Brain microvascular endothelial cell (primary cell): ENCODE measurements at regions not wholly inside any gene's neighbourhood (a gene's known extent, or its start where the extent isn't known, plus 50 kb on each side); places are given as distances from the start of the nearest gene placed in this dataset.

Source experiments
- DNase-seq: peaks from one replicate; pipeline ENCODE4 v3.0.0-alpha.2; 2020
- H3K27ac ChIP-seq: fragments of 250-450 bp; sonication (Bioruptor Pico); 2 replicates; pipeline ENCODE4 v1.5.1; 2020; ENCODE audit warnings: mild to moderate bottlenecking, moderate library complexity
- H3K27me3 ChIP-seq: fragments of 250-450 bp; sonication (Bioruptor Pico); replicated peaks from 2 replicates; pipeline ENCODE4 v1.5.1; 2020; ENCODE audit warnings: mild to moderate bottlenecking
- H3K36me3 ChIP-seq: fragments of 250-450 bp; sonication (Bioruptor Pico); replicated peaks from 2 replicates; pipeline ENCODE4 v1.5.1; 2020; ENCODE audit warnings: mild to moderate bottlenecking
- H3K4me3 ChIP-seq: 2 replicates; pipeline ENCODE4 v1.5.1; 2011; ENCODE audit warnings: low read depth, mild to moderate bottlenecking, control low read depth, low read length, moderate library complexity
- in situ Hi-C: cut with HindIII; loops from 2 replicates; pipeline ENCODE4 v1.10.0; 2017; ENCODE audit warnings: low sequenced_read_pairs, low pct_ligation_motif_present
- TF ChIP-seq, protein P1 (sequence below): IDR thresholded peaks from 2 replicates; pipeline ENCODE4 v1.5.1; 2011; ENCODE audit warnings: low read depth, mild to moderate bottlenecking, moderate library complexity, low read length, control low read depth, inconsistent platforms; ENCODE audit errors: missing control alignments

DNA sequence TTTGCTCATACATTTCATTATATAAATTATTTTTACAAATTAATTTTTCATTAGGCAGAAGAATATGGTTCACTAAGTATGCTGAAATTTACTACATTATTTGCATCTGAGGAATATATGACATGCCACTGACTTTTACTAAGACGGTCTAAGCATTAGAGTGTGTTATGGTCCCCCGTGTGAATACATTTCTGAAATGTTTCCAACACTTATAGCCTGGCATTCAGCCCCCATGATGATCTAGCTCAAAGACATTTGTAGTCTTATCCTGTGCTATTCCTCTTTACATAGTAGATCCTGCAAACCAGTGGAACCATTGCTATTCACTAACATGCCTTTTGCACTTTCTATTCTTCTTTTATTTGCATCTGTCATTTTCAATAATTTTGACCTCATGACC, 1878.0 kb downstream of the MRPL39 start:
- Histone ChIP-seq H3K27me3 (no peaks in the 10 kb centered on the region), H3K27ac (no peak overlapping the region), H3K4me3 (no peak overlapping the region), H3K36me3 (no peaks in the 10 kb centered on the region)
- no peak for DNase-seq
- TF ChIP-seq, protein P1, sequence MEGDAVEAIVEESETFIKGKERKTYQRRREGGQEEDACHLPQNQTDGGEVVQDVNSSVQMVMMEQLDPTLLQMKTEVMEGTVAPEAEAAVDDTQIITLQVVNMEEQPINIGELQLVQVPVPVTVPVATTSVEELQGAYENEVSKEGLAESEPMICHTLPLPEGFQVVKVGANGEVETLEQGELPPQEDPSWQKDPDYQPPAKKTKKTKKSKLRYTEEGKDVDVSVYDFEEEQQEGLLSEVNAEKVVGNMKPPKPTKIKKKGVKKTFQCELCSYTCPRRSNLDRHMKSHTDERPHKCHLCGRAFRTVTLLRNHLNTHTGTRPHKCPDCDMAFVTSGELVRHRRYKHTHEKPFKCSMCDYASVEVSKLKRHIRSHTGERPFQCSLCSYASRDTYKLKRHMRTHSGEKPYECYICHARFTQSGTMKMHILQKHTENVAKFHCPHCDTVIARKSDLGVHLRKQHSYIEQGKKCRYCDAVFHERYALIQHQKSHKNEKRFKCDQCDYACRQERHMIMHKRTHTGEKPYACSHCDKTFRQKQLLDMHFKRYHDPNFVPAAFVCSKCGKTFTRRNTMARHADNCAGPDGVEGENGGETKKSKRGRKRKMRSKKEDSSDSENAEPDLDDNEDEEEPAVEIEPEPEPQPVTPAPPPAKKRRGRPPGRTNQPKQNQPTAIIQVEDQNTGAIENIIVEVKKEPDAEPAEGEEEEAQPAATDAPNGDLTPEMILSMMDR, result no peak
- in situ Hi-C loops, result no loop called here

DNA sequence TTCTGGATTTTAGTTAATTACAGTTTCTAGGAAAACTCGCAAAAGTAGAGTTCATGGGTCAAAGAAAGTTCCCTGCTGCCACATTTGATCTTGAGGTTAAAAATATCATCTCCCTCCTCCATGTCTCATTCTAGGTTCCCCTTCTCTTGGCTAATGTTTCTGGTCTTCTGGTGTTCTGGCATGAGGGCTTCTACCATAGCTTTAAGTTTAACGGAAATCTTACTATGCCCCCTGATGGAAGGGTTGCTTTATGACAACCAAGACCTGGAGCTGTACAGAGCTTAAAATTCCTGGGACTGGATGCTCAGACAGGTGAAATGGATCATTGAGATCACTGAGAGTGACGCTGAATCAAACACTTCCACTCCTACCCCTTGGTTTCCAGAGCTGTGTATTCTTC, 1881.7 kb downstream of the MRPL39 start:
- Histone ChIP-seq H3K36me3 (no peaks in the 10 kb centered on the region), H3K4me3 (no peak overlapping the region), H3K27ac (no peak overlapping the region), H3K27me3 (no peaks in the 10 kb centered on the region)
- in situ Hi-C loops, result no loop called here
- no peak for DNase-seq
- TF ChIP-seq, protein P1, result no peak

DNA sequence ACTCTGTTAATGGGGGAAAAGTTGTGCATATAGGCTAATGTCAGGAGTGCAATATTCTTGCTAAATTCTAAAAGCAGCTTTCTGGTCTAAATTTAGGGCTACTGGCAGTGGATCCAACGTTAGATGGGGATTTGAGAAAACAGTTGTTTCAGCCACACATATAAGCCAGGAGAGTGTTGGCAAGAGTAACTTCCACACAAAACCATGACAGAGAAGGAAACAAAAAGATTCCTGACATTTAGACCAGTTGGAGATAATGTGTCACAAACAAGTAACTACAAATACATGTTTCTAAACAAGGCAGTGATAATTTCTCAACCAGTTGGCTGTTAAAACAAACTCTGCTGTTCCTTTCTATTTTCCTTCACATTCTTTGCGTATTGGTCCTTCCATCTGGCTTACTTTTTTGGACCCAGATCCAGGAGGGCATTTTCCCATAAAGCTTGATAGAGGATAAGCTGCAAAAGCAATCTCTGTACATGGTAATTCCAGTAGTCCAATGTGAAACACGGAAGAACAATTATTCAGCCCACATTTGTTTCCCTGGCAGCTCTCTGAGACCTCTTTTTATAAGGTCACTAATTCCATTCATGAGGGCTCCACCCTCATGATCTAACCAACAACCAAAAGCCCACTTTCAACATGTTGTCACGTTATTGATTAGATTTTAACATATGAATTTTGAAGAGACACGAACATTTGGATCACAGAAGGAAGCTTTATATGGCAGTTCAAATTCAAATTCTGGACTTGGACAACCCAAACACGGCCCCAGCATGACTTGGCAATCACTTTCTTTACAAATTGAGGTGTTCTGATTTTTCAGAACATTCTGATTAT, 1888.6 kb downstream of the MRPL39 start:
- H3K27me3 ChIP-seq, result no peaks in the 10 kb centered on the region
- no peak for DNase-seq
- in situ Hi-C loops, result no loop called here
- H3K4me3 ChIP-seq, result no peak overlapping the region
- H3K27ac ChIP-seq, result no peak overlapping the region
- TF ChIP-seq, protein P1, result no peak
- H3K36me3 ChIP-seq, result no peaks in the 10 kb centered on the region

DNA sequence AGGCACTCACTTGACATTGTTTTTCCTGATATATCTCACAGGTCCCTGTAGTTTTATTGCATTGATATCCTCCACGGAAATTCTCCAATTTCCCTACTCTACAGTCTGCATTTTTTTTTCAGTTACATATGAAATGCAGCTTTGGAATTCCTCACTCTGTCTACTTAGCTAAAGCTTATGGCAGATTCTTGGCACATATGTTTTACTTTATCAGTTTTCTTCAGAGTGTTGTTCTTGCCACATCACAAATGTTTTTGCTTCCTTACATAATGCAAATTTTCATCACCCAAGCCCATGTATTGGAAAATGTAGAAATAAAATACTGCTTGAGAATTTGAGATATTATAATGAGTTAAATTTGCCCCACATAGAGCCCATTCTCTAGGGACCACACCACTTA, 1895.1 kb downstream of the MRPL39 start:
- in situ Hi-C loops, result no loop called here
- TF ChIP-seq, protein P1, result no peak
- Histone ChIP-seq H3K4me3 (no peak overlapping the region), H3K36me3 (no peaks in the 10 kb centered on the region), H3K27me3 (no peaks in the 10 kb centered on the region), H3K27ac (no peak overlapping the region)
- DNase-seq, result no peak

GRCh38 chr21:23706431-23706830, 1900.8 kb downstream of the MRPL39 start:
- DNase-seq, result no peak
- Histone ChIP-seq H3K27ac (no peak overlapping the region), H3K4me3 (no peak overlapping the region), H3K36me3 (no peaks in the 10 kb centered on the region), H3K27me3 (no peaks in the 10 kb centered on the region)
- in situ Hi-C loops, result no loop called here
- TF ChIP-seq, protein P1, result no peak

DNA sequence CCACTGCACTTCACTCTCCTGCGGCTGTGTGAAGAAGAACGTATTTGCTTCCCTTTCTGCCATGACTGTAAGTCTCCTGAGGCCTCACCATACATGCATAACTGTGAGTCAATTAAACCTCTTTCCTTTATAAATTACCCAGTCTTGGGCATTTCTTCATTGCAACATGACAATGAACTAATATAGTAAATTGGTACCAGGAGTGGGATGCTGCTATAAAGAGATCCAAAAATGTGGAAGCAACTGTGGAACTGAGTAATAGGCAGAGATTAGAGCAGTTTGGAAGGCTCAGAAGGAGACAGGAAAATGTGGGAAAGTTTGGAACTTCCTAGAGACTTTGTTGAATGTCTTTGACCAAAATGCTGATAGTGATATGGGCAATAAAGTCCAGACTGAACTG, 1907.9 kb downstream of the MRPL39 start:
- Histone ChIP-seq H3K4me3 (no peak overlapping the region), H3K27ac (no peak overlapping the region), H3K27me3 (no peaks in the 10 kb centered on the region), H3K36me3 (no peaks in the 10 kb centered on the region)
- in situ Hi-C loops, result no loop called here
- TF ChIP-seq, protein P1, result no peak
- no peak for DNase-seq
